Epithelial cell of proximal tubule (primary cell): ENCODE measurements at regions not wholly inside any gene's neighbourhood (a gene's known extent, or its start where the extent isn't known, plus 50 kb on each side); places are given as distances from the start of the nearest gene placed in this dataset.
A peak's percentile ranks its signal among the peaks of the same experiment; 100 is the strongest.

Experiments
- DNase-seq: peaks from one replicate; pipeline ENCODE4 v3.0.0-alpha.2; 2011; ENCODE audit warnings: low read depth
- H3K4me3 ChIP-seq: 2 replicates; pipeline ENCODE4 v1.5.1; 2011; ENCODE audit warnings: low read depth, mild to moderate bottlenecking, low read length
- CTCF ChIP-seq: conservative IDR thresholded peaks from 2 replicates; pipeline ENCODE4 v1.5.1; 2012; ENCODE audit warnings: low read depth, mild to moderate bottlenecking, low read length

- no peak for DNase-seq
- TF ChIP-seq CTCF = no peak
- no peak overlapping the region for H3K4me3 ChIP-seq
Observed at GRCh38 chr15:29972051-29972450, 110.7 kb upstream of the GOLGA8J start.

- H3K4me3 ChIP-seq = no peak overlapping the region
- no peak for DNase-seq
- TF ChIP-seq CTCF = no peak
Observed at GRCh38 chr15:29970402-29970695, 112.4 kb upstream of the GOLGA8J start.

GRCh38 chr15:29969562-29970401 lies 113.0 kb upstream of the GOLGA8J start:
- DNase-seq = no peak
- TF ChIP-seq CTCF = no peak
- H3K4me3 ChIP-seq = no peak overlapping the region

GRCh38 chr15:29968895-29969561 lies 113.7 kb upstream of the GOLGA8J start:
- H3K4me3 ChIP-seq = peak overlapping the region; percentile 45
- no peak for TF ChIP-seq CTCF
- no peak for DNase-seq

- DNase-seq = no peak
Observed at GRCh38 chr15:29968099-29968894, 114.5 kb upstream of the GOLGA8J start.

GRCh38 chr15:29962407-29962806 lies 120.3 kb upstream of the GOLGA8J start:
- H3K4me3 ChIP-seq = no peak overlapping the region
- TF ChIP-seq CTCF = no peak
- no peak for DNase-seq

More at GRCh38 chr15:29968099-29968894, 114.5 kb upstream of the GOLGA8J start:
- peak overlapping the region; percentile 45 for H3K4me3 ChIP-seq
- no peak for TF ChIP-seq CTCF
